Liver (tissue), 3 donors: ENCODE measurements at regions not wholly inside any gene's neighbourhood (a gene's known extent, or its start where the extent isn't known, plus 50 kb on each side); places are given as distances from the start of the nearest gene placed in this dataset.

ENCODE experiments used
- ATF3 ChIP-seq: IDR thresholded peaks from 2 replicates; pipeline ENCODE4 v1.6.1; 2016; ENCODE audit warnings: antibody characterized with exemption
- CTCF ChIP-seq: fragments of 150-350 bp; IDR thresholded peaks from 2 replicates; pipeline ENCODE4 v1.5.1; 2017; ENCODE audit warnings: improper control_type of control experiment, low read depth, low read length; ENCODE audit not compliant: missing input control
- FOXA2 ChIP-seq: IDR thresholded peaks from 2 replicates; pipeline ENCODE4 v1.6.1; 2016; ENCODE audit warnings: antibody characterized with exemption
- MAX ChIP-seq: IDR thresholded peaks from 2 replicates; pipeline ENCODE4 v1.6.1; 2016; ENCODE audit warnings: antibody characterized with exemption
- NR2F2 ChIP-seq: IDR thresholded peaks from 2 replicates; pipeline ENCODE4 v1.6.1; 2016; ENCODE audit warnings: antibody characterized with exemption
- REST ChIP-seq: IDR thresholded peaks from 2 replicates; pipeline ENCODE4 v1.6.1; 2016; ENCODE audit warnings: antibody characterized with exemption, mild to moderate bottlenecking
- SP1 ChIP-seq: IDR thresholded peaks from 2 replicates; pipeline ENCODE4 v1.6.1; 2018; ENCODE audit warnings: antibody characterized with exemption, mild to moderate bottlenecking
- TAF1 ChIP-seq: conservative IDR thresholded peaks from 2 replicates; pipeline ENCODE4 v1.6.1; 2016; ENCODE audit warnings: antibody characterized with exemption, mild to moderate bottlenecking
- YY1 ChIP-seq: IDR thresholded peaks from 2 replicates; pipeline ENCODE4 v1.6.1; 2016; ENCODE audit warnings: antibody characterized with exemption, mild to moderate bottlenecking
- donor health status: healthy.
- donor health status: healthy.

GRCh38 chr12:94001691-94002090 is 146.7 kb upstream of the PLXNC1 start:
- TF ChIP-seq CTCF (no peak), TAF1 (no peak), ATF3 (no peak), FOXA2 (no peak), SP1 (no peak), YY1 (no peak), NR2F2 (no peak), MAX (no peak), REST (no peak)
